ENCODE measurements at regions not wholly inside any gene's neighbourhood (a gene's known extent, or its start where the extent isn't known, plus 50 kb on each side); places are given as distances from the start of the nearest gene placed in this dataset.

GRCh38 chr19:30293051-30293785 is 79.0 kb upstream of the ZNF536 start:
- no TSS peak for BruUV-seq (replicated peaks)
- Histone ChIP-seq H4K5ac (ENCODE audit: low read depth, low read length) (no peak overlapping the region), H2AFZ (replicated peaks; ENCODE audit: low read length, poor library complexity) (no peak overlapping the region), H3K27ac (ENCODE audit: insufficient read depth, low read length) (no peak overlapping the region), H3K27me3 (ENCODE audit: control insufficient read depth, insufficient read depth, low read length) (no peaks in the 10 kb centered on the region), H3K23ac (ENCODE audit: low read depth, low read length) (no peak overlapping the region), H2BK20ac (ENCODE audit: low read depth, low read length) (no peak overlapping the region), H3K4me1 (ENCODE audit: control insufficient read depth, insufficient read depth, low read length) (no peaks in the 10 kb centered on the region), H2BK120ac (ENCODE audit: low read depth, low read length) (no peak overlapping the region), H2AK9ac (replicated peaks; ENCODE audit: low read depth, low read length, poor library complexity) (no peak overlapping the region), H3K9me1 (ENCODE audit: insufficient read depth, low read length) (no peaks in the 10 kb centered on the region), H4K20me1 (ENCODE audit: insufficient read depth, low read length) (no peaks in the 10 kb centered on the region), H4K91ac (ENCODE audit: insufficient read depth, low read depth, low read length) (no peak overlapping the region), H3K56ac (ENCODE audit: extremely low read depth, insufficient read depth, low read length) (no peak overlapping the region), H2AK5ac (ENCODE audit: low read depth, low read length) (no peak overlapping the region), H2BK5ac (ENCODE audit: low read depth, low read length, poor library complexity, severe bottlenecking) (no peak overlapping the region), H3K4me2 (ENCODE audit: low read depth, low read length) (no peak overlapping the region), H3K4ac (ENCODE audit: low read depth, low read length) (no peak overlapping the region), H3K18ac (ENCODE audit: low read depth, low read length) (no peak overlapping the region), H2BK15ac (ENCODE audit: low read depth, low read length) (no peak overlapping the region), H4K8ac (ENCODE audit: low read depth in 2 of 2, low read length in 2 of 2) (no peak overlapping the region), H3K9ac (ENCODE audit: low read depth, low read length) (no peak overlapping the region), H3K9me3 (ENCODE audit: control insufficient read depth, insufficient read depth, low read length) (peaks cover 16% of the 10 kb centered on the region; the same call in 1 of the 2 replicates), H3K79me1 (ENCODE audit: low read depth in 1 of 2, low read length in 2 of 2) (no peaks in the 10 kb centered on the region), H3K36me3 (ENCODE audit: control insufficient read depth, insufficient read depth, low read length) (no peaks in the 10 kb centered on the region), H3K14ac (replicated peaks; ENCODE audit: low read depth, low read length) (no peak overlapping the region), H3K4me3 (ENCODE audit: insufficient read depth, low read depth, low read length) (no peak overlapping the region)
- TF ChIP-seq, protein P1, sequence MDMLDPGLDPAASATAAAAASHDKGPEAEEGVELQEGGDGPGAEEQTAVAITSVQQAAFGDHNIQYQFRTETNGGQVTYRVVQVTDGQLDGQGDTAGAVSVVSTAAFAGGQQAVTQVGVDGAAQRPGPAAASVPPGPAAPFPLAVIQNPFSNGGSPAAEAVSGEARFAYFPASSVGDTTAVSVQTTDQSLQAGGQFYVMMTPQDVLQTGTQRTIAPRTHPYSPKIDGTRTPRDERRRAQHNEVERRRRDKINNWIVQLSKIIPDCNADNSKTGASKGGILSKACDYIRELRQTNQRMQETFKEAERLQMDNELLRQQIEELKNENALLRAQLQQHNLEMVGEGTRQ (IDR thresholded peaks at IDR 0.05; ENCODE audit: low read depth, low read length), result no peak
- TF ChIP-seq, protein P2, sequence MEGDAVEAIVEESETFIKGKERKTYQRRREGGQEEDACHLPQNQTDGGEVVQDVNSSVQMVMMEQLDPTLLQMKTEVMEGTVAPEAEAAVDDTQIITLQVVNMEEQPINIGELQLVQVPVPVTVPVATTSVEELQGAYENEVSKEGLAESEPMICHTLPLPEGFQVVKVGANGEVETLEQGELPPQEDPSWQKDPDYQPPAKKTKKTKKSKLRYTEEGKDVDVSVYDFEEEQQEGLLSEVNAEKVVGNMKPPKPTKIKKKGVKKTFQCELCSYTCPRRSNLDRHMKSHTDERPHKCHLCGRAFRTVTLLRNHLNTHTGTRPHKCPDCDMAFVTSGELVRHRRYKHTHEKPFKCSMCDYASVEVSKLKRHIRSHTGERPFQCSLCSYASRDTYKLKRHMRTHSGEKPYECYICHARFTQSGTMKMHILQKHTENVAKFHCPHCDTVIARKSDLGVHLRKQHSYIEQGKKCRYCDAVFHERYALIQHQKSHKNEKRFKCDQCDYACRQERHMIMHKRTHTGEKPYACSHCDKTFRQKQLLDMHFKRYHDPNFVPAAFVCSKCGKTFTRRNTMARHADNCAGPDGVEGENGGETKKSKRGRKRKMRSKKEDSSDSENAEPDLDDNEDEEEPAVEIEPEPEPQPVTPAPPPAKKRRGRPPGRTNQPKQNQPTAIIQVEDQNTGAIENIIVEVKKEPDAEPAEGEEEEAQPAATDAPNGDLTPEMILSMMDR (conservative IDR thresholded peaks at IDR 0.05; ENCODE audit: low read depth, low read length), result no peak
- TF ChIP-seq ELK1 (IDR thresholded peaks at IDR 0.05; ENCODE audit: borderline replicate concordance, low read depth, low read length) (no peak), NFE2L2 (IDR thresholded peaks at IDR 0.05; ENCODE audit: low read depth, low read length) (no peak), MXI1 (IDR thresholded peaks at IDR 0.05; ENCODE audit: borderline replicate concordance, low read depth, low read length) (no peak), MAZ (IDR thresholded peaks at IDR 0.05; ENCODE audit: borderline replicate concordance, low read depth, low read length) (no peak), RFX5 (IDR thresholded peaks at IDR 0.05; ENCODE audit: low read depth, low read length) (no peak), CEBPB (IDR thresholded peaks at IDR 0.05; ENCODE audit: low read depth, low read length) (no peak), FOS (IDR thresholded peaks at IDR 0.05; ENCODE audit: low read depth, low read length) (no peak), MAFK (IDR thresholded peaks at IDR 0.05; ENCODE audit: low read depth, low read length) (no peak), RAD21 (IDR thresholded peaks at IDR 0.05; ENCODE audit: low read length) (no peak), CHD1 (IDR thresholded peaks at IDR 0.05; ENCODE audit: low read depth, low read length) (no peak), RCOR1 (IDR thresholded peaks at IDR 0.05; ENCODE audit: insufficient replicate concordance, low read length) (no peak), SMC3 (IDR thresholded peaks at IDR 0.05; ENCODE audit: low read depth, low read length) (no peak)
- dilution Hi-C loops (cut with HindIII; ENCODE audit: low sequenced_read_pairs, unreplicated experiment), result no loop called here
- DNase-seq (no peak), ATAC-seq (ENCODE audit: low read depth) (no peak)
- POLR2A ChIA-PET (ENCODE audit: unreplicated experiment), result interaction anchor here (0.6 kb wide), 1 partner anchor 16 kb away, joined by 3 read pairs; no protein-coding TSS in a partner anchor
- 82% methylated on average over 4 of the region's 15 CpGs; no CpG with 5 or more reads in 1 of the 2 experiments for whole genome bisulfite sequencing, 2 experiments (ENCODE audit: extremely low coverage in 2 of 2, insufficient read length in 1 of 2)
- CTCF ChIA-PET, result no interaction called here
- in situ Hi-C loops (cut with MboI; ENCODE audit: low sequenced_read_pairs), result no loop called here
- intact Hi-C loops (cut with micrococcal nuclease), result no loop called here

Measured in IMR-90 (cell line).